HCT116 (cell line): ENCODE measurements at regions not wholly inside any gene's neighbourhood (a gene's known extent, or its start where the extent isn't known, plus 50 kb on each side); places are given as distances from the start of the nearest gene placed in this dataset.

Experiments
- CEBPB ChIP-seq: IDR thresholded peaks from 2 replicates; pipeline ENCODE4 v1.6.1; 2012; ENCODE audit warnings: low read depth
- EZH2 ChIP-seq: fragments of 200-600 bp; sonication (generic); IDR thresholded peaks from 2 replicates; pipeline ENCODE4 v1.6.1; 2017; ENCODE audit warnings: antibody characterized with exemption, mixed run types
- EZH2phosphoT487 ChIP-seq: fragments of 200-600 bp; IDR thresholded peaks from 2 replicates; pipeline ENCODE4 v1.6.1; 2018; ENCODE audit warnings: antibody characterized with exemption, borderline replicate concordance
- POLR2A ChIP-seq: IDR thresholded peaks from 2 replicates; pipeline ENCODE4 v1.7.0; 2011; ENCODE audit warnings: borderline replicate concordance; ENCODE audit not compliant: insufficient read depth, insufficient read length; ENCODE audit errors: extremely low read depth
- REST ChIP-seq: IDR thresholded peaks from 2 replicates; pipeline ENCODE4 v1.6.1; 2012; ENCODE audit warnings: low read depth

- TF ChIP-seq REST (no peak), EZH2phosphoT487 (no peak), EZH2 (no peak), CEBPB (no peak), POLR2A (no peak)
Measured at GRCh38 chr18:78430131-78430758, 549.4 kb upstream of the SALL3 start.
